GM18858 (cell line): ENCODE measurements at regions not wholly inside any gene's neighbourhood (a gene's known extent, or its start where the extent isn't known, plus 50 kb on each side); places are given as distances from the start of the nearest gene placed in this dataset.
A peak's percentile ranks its signal among the peaks of the same experiment; 100 is the strongest.

ENCODE experiments used
- ATAC-seq: cut with Tn5 transposase; IDR thresholded peaks from one replicate; pipeline ENCODE4 v1.9.1; 2021; ENCODE audit not compliant: unreplicated experiment

- ATAC-seq: no peak
Observed at GRCh38 chr12:14275111-14275510, 90.4 kb upstream of the ATF7IP start.

- ATAC-seq: no peak
Observed at GRCh38 chr12:14275886-14276285, 89.6 kb upstream of the ATF7IP start.

- peak; percentile 42 for ATAC-seq
Observed at GRCh38 chr12:14278294-14278953, 87.1 kb upstream of the ATF7IP start.

GRCh38 chr12:14279845-14280244, 85.6 kb upstream of the ATF7IP start:
- no peak for ATAC-seq

- no peak for ATAC-seq
Observed at GRCh38 chr12:14280921-14281320, 84.6 kb upstream of the ATF7IP start.

- no peak for ATAC-seq
Observed at GRCh38 chr12:14281539-14281938, 83.9 kb upstream of the ATF7IP start.

GRCh38 chr12:14283489-14284144, 81.9 kb upstream of the ATF7IP start:
- peak; percentile 34 for ATAC-seq

- peak; percentile 51 for ATAC-seq
Observed at GRCh38 chr12:14284184-14284722, 81.2 kb upstream of the ATF7IP start.

GRCh38 chr12:14289601-14290000, 75.9 kb upstream of the ATF7IP start:
- ATAC-seq: no peak

- no peak for ATAC-seq
Observed at GRCh38 chr12:14290951-14291350, 74.5 kb upstream of the ATF7IP start.

GRCh38 chr12:14303661-14304155, 61.8 kb upstream of the ATF7IP start:
- ATAC-seq: no peak

GRCh38 chr12:14307004-14307403, 58.5 kb upstream of the ATF7IP start:
- no peak for ATAC-seq

GRCh38 chr12:14308516-14308915, 57.0 kb upstream of the ATF7IP start:
- no peak for ATAC-seq

- ATAC-seq: no peak
Observed at GRCh38 chr12:14310866-14311265, 54.6 kb upstream of the ATF7IP start.

- no peak for ATAC-seq
Observed at GRCh38 chr12:14313379-14314138, 51.9 kb upstream of the ATF7IP start.

- peak; percentile 51 for ATAC-seq
Observed at GRCh38 chr12:14314801-14315200, 50.7 kb upstream of the ATF7IP start.

GRCh38 chr12:14315501-14315900, 50.0 kb upstream of the ATF7IP start:
- ATAC-seq: no peak
